GM12872 (cell line): ENCODE measurements at regions not wholly inside any gene's neighbourhood (a gene's known extent, or its start where the extent isn't known, plus 50 kb on each side); places are given as distances from the start of the nearest gene placed in this dataset.

Experiments
- CTCF ChIP-seq: IDR thresholded peaks from 3 replicates; pipeline ENCODE4 v1.5.1; 2011; ENCODE audit warnings: low read depth, mild to moderate bottlenecking, low read length, moderate library complexity; ENCODE audit not compliant: insufficient read depth

DNA sequence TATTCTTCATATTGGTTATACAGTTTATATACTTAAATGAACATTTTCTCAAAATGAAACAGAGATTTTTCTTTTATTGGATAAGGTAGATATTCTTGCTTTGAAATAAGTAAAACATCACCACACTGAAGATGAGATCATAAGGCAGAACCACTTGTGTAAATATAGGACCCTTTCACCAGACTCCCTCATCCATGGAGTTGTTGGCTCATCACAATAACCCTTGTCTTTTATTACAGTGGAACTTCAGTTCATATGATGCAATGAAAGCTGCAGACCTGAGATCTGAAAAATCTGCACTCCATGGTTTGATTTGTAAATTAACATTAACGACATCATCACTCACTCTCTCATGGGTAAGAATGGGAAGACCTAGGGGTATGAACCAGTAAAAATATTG lies 51.9 kb upstream of the DBX2 start:
- TF ChIP-seq CTCF: no peak

- TF ChIP-seq CTCF: no peak
These were observed 55.1 kb upstream of the DBX2 start for GRCh38 chr12:45105996-45106395.

- TF ChIP-seq CTCF: no peak
These were observed 61.4 kb upstream of the DBX2 start for GRCh38 chr12:45112306-45112705.

DNA sequence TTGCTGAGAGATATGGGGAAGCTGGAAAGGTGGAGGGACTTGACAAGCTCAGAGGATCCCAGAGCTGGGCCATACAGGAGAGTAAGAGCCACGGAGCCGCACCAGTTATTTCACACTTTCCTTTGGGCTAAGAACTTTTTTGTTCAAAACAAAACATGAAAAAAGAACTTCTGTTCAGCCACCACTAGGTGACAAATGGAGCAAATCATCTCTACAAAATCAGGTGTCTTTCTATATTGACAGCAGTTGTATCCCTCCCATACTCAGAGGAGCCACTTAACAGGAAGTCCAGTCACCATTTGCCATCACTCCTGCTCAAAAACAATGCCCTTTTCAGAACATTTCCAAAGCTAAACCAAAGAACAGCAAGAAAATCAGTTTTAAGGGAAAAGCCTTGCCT lies 70.3 kb upstream of the DBX2 start:
- TF ChIP-seq CTCF: 0 out of 3 replicates have a peak, but pooled peaks have one; percentile 22

DNA sequence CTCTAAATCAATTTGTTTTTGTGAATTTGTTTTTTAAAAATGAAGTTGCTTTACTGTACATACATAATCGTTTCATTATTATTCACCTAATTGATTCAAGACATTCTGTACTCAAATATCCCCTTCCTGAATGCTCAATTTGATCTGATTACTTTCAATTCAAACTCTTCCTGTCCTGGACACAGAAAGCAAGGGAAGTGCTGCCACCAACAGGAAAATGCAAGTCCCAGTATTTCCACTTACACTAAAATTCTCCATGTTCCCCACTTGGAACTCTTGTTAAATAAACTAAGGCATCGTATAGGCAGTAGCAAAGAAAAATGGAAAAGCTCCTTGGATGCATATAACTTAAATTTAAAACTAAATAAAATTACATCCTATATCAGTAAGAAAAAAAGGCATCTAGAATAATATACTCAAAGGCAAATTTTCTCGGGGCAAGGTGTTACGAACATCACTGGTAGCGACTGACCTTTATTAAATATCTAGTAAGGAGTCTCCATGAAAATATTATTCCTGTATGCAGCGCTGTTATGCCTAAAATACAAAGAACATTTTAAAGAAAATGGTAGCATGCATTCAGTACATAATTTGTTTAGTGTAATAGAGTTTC lies 72.0 kb upstream of the DBX2 start:
- no peak for TF ChIP-seq CTCF

DNA sequence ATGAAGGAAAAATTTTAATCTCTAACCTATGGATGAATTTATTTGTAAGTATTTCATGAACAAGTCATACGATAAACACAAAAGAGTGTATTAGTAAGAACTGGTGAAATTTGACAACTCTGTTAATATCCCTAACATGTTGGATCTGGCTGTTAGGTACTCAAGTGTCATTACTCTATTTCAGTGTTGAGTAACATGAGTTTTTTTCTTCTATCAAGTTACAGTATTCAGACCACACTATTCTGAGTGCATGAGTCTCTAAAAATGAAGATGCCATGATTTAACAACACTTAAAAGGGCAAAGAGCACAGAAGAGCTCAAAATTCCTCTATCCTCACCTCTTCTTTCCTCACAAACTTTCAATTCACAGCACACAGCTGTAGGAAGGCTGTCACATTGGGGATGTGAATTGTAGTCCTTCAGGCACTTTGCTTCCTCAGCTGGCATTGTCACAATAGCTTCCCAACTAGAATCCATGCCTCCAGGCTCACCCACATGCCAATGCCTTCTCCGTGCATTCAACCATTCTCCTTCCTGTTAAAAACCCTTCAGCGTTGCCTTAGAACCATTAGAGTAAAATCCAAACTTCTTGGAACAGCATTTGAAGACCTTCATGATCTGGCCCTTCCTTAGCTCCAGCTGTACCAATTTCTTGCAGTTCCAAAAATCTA lies 73.7 kb upstream of the DBX2 start:
- no peak for TF ChIP-seq CTCF

- no peak for TF ChIP-seq CTCF
These were observed 75.1 kb upstream of the DBX2 start for GRCh38 chr12:45125997-45126396.

DNA sequence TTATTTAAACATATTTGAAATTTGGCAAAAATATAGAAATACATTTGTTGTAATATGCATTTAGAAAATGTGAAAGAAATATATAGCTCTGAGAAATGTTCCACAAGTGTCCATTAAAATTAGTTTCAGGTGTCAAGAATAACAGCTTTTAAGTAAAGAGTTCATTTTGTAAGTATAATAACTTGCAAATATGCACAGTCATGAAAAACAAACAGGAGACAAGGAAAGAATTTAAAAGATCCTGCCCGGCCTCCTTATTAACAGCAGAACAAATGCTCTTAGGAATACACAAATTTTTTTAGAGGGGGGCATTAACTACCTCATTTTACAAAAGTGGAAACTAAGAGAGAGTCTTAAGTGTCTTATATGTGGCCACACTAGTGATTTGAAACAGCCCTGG lies 77.7 kb upstream of the DBX2 start:
- TF ChIP-seq CTCF: no peak
